ENCODE measurements at regions not wholly inside any gene's neighbourhood (a gene's known extent, or its start where the extent isn't known, plus 50 kb on each side); places are given as distances from the start of the nearest gene placed in this dataset.

DNA sequence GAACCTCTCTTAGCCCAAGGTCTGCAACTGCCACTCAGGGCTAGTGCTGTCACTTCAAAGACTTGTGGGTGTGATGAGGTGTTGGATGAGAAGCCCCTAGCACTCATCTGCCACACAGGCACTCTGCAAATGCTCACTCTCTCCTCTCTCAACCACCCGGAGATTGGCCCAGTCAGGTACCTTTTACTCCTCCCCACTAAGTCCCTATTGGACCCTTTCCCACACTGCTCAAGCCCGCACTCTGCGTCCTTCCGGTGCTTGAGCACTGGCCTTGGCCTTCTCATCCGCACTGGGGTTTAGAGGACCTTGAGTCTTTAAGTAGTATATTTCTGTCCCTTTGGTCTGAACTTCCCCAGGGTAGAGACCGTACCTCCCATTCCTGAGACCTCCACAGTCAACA is 308.0 kb downstream of the NXPE2 start:
- TF ChIP-seq, protein P1, sequence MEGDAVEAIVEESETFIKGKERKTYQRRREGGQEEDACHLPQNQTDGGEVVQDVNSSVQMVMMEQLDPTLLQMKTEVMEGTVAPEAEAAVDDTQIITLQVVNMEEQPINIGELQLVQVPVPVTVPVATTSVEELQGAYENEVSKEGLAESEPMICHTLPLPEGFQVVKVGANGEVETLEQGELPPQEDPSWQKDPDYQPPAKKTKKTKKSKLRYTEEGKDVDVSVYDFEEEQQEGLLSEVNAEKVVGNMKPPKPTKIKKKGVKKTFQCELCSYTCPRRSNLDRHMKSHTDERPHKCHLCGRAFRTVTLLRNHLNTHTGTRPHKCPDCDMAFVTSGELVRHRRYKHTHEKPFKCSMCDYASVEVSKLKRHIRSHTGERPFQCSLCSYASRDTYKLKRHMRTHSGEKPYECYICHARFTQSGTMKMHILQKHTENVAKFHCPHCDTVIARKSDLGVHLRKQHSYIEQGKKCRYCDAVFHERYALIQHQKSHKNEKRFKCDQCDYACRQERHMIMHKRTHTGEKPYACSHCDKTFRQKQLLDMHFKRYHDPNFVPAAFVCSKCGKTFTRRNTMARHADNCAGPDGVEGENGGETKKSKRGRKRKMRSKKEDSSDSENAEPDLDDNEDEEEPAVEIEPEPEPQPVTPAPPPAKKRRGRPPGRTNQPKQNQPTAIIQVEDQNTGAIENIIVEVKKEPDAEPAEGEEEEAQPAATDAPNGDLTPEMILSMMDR (conservative IDR thresholded peaks at IDR 0.05; ENCODE audit: low read depth, low read length): no peak
- TF ChIP-seq EZH2 (IDR thresholded peaks at IDR 0.05; ENCODE audit: low read length, unreplicated experiment): no peak

All from PC-3 (cell line).